Kidney tubule cell (primary cell): ENCODE measurements at regions not wholly inside any gene's neighbourhood (a gene's known extent, or its start where the extent isn't known, plus 50 kb on each side); places are given as distances from the start of the nearest gene placed in this dataset.
A peak's percentile ranks its signal among the peaks of the same experiment; 100 is the strongest.
"Not testable (repeated sequence)": the region's sequence is repeated elsewhere in the genome, so short reads cannot be mapped to it uniquely, and the experiment has no call there.

ENCODE experiments used
- DNase-seq: peaks from one replicate; pipeline ENCODE4 v3.0.0-alpha.2; 2018; ENCODE audit warnings: low spot score

DNA sequence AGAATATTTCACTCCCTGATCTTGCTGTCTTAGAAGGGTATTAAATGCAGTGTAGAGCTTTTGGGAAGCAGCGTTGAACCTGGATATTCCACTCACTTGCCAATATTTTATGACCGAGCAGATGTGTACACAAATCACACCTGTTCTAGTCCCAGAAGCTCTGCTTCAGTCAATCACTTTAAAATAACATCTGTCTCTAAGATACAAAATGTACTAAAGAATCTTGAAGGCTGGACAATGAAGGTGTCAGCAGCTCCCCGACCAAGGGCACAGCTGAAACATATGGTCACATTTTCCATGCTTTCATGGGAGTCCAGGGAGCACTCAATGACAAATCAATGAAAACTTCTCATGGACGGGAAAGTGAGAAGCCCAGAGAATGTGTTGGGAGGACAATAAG is 668.3 kb downstream of the PRIM2 start:
- not testable (repeated sequence) for DNase-seq

DNA sequence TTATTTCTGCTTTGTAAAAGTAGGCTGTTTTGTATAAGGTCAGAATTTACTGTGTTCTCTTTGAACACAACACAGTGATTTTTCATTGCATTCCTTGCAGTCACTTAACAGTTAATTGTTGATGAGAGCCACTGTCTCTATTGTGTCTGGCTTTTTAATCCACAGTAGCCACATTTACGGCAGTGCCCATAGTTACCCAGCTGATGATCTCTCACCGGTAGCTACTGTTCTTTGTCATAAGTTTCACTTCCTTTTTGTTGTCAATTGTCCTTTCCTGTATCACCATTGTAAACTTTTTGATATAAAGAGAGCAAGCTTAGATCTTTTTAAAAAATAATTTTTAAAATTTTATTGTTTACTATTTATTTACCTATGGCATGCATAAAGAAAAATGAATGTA is 669.2 kb downstream of the PRIM2 start:
- DNase-seq, result not testable (repeated sequence)

DNA sequence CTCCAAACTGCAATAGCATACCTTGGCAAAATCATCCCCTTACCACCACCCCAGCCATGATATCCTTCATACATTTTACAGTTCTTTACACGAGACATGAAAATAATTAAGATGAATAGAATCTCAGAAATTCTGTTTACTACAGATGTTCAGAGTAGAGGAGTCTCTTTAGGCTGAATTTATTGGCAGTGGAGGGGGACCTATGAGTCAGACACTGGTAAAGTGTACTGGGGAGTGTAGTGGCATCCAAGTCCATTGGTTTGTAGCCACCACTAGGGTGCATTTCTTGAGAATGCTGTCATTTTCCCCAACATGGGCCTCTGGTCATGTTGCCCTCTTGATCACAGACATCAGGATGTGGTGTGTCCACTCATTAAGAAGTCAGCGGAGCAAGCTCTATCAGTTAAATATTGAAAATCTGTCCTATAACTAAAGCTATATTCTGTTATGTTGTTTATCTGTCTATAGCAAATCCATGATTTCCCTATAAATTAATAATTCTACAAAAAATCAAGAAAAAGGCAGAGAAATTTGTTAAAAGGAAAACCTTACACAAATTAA is 672.2 kb downstream of the PRIM2 start:
- peak; percentile 45 for DNase-seq

DNA sequence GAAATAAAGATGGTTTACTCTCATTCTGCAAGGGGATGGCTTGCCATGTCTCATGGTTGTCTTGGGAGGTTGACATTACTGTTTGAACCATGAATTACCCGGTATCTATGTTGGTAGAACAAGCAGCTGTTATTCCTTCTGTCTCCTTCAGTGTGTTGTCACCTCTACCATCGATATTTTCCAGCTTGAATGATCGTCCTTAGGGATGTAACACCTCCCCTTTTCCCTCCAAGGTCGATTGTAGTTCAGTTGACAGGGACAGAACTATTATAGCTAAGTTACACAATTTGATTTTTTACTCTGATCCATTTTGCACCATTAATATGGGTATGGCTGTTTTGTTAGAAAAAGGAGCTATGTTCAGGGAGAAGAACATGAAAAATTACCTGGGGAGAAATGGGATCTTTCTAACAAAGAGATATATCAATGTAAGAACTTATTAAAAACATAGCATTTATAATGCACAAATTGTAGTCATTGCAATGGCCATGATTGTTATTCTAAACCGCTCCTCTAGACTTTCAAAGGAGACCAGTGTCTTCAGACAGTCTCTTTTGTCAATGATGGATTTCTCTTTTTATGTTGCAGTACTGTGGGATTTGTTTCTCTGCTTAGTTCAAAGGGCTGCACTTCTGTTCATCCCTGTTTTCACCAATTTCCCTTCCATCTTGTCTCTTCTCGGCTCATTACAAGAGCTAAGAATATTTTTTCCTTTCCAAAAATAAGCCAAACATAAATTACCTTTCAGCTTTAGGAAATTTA is 681.6 kb downstream of the PRIM2 start:
- DNase-seq, result not testable (repeated sequence)

DNA sequence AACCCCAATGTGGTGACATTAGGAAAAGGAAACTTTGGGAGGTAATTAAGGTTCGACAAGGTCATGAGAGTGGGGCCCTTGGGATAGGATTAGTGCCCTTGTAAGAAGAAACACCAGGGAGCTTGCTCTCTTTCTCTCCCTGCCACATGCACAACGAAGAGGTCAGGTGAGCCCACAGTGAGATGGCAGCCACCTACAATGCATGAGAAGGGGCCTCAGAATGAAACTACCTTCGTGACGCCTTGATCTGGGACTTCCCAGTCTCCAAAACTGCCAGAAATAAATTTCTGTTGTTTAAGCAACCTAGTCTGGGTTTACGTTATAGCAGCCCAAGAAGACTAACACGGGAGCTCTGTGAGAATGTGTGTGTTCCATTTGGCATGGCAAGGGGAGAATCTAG is 682.8 kb downstream of the PRIM2 start:
- DNase-seq, result not testable (repeated sequence)

DNA sequence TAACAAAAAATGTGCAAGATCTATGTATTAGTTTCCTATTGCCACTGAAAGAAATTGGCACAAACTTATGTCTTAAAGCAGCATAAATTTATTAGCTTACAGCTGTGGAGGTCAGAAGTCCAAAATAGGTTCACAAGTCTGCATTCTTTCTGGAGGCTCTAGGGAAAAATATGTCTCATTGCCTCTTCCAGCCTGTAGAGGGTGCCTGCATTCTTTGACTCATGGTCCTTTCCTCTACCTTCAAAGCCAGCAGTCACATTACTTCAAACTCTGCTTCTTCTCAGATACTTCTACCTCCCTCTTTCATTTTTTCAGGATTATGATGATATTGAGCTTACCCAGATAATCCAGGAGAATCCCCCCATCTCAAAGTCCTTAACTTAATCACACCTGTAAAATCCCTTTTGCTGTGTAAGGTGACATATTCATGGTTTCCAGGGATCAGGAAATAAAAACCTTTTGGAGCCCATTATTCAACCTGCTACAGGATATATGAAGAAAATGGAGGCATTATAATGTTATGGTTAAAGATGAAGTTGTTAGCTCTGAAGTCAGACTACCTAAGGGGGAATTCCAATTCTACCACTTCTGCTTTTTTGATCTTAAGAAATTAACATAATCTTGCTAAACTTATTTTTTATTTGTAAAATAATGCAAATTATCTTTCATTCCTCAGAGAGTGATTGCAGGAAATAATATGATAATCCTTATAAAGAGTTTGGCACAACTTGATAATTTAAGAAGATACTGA is 686.2 kb downstream of the PRIM2 start:
- peak; percentile 7 for DNase-seq

DNA sequence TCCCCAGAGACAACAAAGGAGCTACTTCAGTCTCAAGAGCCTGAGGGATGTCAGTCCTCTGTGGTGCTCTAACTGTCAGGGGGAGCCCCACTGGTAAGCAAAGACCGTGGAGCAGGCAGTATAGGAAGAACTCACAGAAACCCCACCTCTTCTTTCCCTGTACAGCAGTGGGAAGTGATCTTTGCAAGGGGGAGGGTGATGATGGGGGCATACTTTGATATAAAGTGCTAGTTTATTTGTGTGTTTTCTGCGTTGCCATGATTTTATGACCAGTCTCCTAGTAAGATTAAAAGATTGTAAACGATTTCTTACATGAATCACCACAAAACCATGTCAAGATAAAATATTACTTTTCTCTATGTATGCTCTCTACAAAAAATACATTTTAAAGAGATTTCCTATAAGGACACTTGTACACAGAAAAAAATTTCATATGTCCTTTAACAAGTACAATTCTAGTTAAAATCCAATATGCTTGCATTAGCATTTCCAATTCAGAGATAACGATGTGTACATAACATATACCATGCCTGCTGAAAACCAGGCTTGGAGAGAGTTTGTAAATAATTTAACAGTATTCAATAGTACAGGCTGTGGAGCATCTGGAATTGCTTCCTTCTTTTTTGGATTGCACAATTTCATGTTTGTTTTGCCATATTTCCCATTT is 690.0 kb downstream of the PRIM2 start:
- DNase-seq, result not testable (repeated sequence)

DNA sequence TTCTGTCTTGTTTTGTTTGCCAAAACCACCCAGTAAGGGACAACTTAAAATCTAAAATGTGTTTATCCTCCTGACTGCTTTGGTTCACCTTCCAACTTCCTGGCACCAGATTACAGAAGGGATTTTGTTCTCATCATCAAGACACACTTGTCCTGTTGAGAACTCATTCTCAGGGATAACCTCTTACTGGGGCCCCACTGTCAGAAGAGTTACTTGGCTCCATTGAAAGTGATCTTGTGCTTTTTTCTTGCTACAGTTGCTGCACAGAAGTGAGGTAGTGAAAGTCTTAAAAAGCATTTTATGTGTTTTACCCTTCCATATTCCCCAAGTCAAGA is 690.5 kb downstream of the PRIM2 start:
- DNase-seq, result not testable (repeated sequence)

DNA sequence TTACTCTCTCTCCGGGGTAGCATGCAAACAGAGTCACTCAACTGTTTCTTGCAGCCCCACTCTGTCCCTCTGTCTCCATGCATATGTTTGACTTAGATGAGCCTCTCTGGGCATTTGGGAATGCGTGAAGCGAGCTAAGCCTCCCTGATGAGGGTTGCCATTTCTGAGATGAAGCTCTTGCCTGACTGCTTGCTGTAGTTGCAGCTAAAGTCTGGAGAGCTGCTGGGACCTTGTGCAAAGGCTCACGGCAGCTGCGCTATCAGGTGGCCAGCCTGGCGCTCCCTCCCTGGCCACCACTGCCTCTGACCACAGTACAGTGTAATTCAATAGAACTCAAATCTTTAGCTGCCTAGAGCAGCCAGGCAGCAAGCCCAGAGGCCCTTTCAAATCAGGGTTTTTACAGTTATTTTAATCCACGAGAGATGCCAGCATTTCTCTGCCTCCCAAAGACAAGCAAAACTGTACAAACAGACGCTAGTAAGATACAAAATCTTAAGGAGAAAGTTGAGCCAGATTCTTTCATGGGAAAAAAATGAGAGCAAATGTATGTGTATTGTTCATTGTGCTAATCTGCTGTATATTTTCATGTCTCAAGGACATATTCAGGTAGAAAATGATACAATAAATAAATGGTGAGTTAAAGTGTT is 694.6 kb downstream of the PRIM2 start:
- DNase-seq, result not testable (repeated sequence)

DNA sequence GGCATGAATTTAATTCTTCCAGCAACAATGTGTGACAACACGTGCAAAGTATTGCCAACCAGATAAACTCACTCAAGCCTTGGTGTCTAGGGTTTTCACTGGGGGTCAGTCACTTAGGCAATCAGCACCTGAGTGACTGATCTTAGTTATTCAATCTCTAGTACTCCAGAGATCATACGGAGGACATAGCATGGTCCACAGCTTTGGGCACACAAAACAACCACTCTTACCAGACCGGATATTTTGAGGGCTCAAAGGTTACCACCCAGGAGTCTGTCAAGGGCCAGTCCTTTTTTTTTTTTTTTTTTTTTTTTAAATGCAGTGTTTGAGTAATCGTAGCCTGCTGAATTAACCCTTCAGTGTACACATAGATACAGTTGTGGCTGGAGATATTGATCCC is 699.2 kb downstream of the PRIM2 start:
- DNase-seq, result not testable (repeated sequence)

DNA sequence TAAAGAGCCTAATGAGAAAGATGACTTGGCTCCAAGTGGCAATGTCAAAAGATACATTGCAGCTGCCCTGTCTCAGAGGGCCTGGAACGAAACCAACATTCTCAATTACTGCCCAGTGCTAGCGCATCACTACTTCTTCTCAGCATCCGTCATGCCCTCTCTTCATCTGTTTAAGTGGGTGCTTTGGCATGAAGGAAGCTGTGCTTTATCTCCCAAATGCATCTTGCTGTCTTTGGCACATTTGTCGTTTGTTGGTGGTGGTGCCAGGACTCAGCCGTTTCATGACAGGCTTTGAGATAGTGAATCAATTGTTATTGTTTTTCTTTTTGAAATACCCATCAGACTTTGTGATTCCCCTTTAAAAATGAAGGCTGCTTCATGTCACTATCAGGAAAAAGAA is 710.8 kb downstream of the PRIM2 start:
- DNase-seq, result not testable (repeated sequence)

DNA sequence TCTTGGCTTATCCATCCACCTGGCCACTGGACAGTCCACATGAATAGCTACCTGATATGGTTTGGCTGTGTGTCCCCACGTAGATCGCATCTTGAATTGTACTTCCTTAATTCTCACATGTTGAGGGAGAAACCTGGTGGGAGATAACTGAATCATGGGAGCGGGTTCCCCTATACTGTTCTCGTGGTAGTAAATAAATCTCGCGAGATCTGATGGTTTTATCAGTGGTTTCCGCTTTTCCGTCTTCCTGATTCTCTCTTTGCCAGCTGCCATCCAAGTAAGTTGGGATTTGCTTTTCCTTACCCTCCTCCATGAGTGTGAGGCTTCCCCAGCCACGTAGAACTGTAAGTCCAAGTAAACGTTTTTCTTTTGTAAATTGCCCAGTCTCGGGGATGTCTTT is 720.8 kb downstream of the PRIM2 start:
- not testable (repeated sequence) for DNase-seq

DNA sequence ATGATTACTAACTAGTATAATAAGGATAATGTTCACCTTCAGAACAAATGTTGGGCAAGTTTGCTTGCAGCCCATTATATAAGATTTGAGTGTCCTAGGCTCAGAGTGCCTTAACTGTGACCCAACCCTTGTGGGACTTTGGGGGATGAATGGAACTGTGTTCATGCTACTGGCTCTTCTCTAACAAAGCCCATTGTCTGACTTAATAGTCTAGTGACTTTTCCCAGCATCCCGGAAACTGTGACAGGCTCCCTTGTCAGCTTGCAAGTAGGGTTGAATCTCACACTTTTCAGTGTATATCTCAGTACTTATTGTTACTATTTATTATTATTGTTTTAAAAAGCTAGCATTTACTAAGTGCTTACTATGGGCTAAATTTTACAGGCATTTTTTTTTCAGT is 729.2 kb downstream of the PRIM2 start:
- DNase-seq, result not testable (repeated sequence)

DNA sequence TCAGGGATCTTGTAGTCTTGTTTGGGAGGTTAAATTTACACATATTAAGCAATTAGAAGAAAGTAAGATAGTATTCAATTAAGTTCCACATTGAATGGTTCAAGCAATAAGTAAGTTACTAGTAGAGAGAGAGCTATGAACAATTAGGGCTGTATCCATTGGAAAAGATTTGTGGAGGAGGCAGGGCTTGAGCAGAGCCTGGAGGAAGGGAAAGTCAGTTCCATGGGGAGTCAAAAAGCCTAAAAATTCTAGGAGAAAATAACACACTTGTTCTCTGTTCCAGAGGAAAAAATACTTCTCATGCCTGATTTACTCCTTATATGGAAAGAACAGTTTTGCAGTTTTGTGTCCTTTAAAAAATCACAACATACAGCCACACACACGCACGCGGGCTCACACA is 730.0 kb downstream of the PRIM2 start:
- not testable (repeated sequence) for DNase-seq

DNA sequence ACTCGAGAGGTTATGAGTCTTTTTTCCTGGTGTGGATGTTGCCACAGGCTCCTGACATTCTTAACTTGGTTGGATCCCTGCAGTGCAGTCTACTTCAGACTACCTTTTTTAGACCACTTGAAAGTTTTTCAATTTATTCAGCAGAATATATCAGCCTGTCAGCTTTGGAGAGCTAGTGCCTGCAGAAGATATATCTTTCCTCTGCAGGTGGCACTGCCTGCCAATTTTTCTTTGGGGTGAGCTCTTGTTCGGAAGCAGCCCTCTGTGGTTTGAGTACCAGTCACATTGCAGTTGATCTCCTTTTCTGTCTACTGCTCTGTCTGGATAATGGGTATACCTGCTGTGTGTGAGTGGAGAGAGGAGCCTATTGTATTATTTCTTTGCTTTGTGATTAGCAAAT is 730.4 kb downstream of the PRIM2 start:
- DNase-seq, result not testable (repeated sequence)

DNA sequence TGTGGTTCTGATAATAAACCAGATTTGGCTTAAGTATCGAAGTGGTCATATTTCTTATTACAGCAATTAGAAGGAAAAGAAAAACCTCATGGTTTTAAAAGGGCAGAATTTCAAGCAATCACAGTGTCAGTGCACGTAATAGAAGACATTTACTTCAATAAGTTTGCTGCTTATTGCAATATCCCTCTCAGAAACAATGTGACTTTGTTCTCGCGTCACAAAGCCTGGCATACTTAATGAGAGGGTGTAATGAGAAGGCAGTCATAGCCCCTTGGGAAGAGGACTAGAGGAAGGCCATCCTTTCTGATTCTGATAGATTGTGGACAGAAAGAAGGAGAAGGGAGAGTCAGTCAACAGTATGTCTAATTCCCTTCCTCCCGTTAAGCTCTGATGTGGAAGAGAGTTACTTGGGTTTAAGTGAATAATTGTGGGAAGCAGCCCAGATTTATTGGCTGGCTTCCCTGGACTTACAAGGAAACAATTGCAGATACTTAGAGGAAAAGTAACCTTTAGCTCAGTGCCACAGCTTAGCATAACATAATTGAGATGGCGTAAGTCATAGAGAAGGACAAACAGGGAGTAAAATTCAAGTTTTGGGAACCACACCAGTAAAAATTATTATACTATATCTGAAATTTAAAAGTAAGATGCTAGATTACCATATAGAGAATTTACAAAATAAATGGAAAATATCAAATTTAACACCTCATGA is 738.2 kb downstream of the PRIM2 start:
- not testable (repeated sequence) for DNase-seq

DNA sequence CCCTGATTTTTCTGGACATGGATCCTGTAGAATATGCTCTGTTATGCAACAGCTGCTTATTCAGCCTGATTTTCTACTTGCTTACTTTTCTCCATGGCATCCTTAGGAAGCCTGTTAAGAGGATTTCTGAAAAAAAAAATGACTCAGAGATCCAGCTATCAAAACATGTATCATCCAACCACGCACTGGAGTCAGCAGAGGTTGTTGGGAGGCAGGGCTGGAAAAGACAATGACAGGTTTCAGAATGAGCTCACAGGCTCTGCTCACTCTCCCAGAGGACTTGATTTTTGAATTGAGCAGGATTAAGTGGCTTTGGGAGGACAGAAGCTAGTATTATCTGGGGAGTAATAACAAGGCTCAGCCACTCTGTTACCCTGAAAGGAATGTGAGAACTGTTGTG is 742.3 kb downstream of the PRIM2 start:
- peak; percentile 32 for DNase-seq

DNA sequence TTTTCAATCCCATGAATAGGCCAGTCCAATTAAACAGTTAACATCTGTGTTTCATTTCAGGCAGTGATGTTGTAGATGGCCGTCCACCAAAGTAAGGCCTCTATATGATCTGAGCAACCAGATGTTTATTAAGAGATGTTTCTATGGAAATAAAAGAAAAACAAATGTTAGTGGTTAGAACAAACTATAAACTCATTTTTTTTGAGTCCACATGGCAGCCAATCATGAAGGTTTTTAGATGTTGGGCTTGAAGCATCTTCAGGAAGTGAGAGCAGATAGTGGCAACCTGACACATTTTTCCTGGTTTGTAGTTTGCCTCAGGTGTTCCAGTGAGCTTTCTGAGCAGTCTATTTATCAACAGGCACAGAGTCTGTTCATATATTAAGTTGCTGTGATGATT is 746.1 kb downstream of the PRIM2 start:
- not testable (repeated sequence) for DNase-seq

DNA sequence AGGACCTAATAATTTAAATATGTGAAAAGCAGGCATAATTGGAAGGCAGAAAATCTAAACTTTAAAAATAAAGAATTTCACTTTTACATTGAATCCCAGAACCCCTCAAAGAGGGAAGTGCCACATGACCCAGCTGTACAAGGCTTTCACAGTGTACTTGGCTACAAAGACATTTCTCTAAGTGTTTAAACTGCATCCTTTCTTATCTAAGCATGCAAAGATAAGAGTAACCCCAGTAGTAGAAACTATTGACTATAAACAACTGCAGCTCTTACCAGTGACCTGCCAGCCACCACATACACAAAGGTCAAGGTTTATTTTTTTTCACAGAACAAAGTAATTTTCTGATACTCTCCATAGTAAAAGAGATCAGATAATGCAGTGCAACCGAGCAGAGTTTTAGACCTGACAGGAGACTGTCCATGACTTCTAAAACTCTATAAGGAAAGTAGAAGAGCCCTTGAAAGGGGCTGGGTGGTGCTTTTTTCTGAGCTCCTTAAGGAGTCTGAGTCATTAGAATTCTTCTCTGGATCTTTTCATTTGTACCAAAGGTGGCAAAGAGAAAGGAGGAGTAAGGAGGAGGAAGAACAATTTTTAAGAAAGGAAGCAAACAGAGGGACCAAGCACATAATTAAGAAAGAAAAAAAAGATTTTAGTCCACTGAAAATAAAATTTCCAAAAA is 750.6 kb downstream of the PRIM2 start:
- not testable (repeated sequence) for DNase-seq

DNA sequence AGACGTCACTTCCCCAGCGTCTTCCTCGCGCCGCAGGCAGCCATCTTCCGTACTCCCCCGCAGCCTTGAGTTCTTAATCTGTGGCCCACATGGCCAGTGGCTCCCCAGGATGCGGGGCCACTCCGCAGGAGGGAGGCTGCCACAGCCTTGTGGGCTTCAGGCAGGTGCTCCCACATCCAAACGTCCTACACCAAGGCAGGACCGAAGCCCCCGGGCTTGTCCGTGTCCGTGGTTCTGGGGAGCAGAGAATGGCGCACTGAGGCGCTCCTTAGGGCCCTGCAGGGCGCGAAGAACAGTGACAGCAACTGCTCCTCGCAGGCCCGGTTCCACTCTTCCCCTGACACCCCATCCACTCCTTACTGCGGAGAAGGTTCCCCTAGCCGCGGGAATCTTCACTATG is 755.8 kb downstream of the PRIM2 start:
- DNase-seq, result no peak

DNA sequence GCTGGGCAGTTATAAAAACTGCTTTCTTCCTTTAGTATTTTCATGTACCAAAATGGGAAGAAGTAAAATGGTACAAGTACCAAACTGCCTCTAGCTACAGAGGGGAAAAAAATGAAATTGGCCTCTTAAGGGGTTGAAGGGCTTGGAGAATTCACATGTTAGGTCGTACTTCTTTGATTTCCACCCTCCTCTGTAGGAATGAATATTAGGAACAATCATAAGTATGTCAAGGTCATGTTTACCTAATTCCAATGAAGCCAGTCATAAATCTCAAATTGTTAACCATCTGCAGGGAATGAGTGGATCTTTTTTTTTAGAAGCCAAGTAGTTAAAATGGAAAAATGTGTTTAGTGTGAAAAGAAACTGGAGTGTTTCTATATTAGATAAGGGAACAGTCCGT is 772.6 kb downstream of the PRIM2 start:
- DNase-seq, result not testable (repeated sequence)
